Tibial nerve (tissue), 4 donors: ENCODE measurements at regions not wholly inside any gene's neighbourhood (a gene's known extent, or its start where the extent isn't known, plus 50 kb on each side); places are given as distances from the start of the nearest gene placed in this dataset.

ENCODE experiments used
- EP300 ChIP-seq, 2 donors: sonication (generic); formaldehyde crosslinking; IDR thresholded peaks; one replicate each; pipeline ENCODE4 v1.6.1; 2017; ENCODE audit warnings: antibody characterized with exemption in 2 of 2, mild to moderate bottlenecking in 1 of 2
- POLR2A ChIP-seq, 2 donors: fragments of 450-650 bp; IDR thresholded peaks; one replicate each; pipeline ENCODE4 v1.6.1; 2017; ENCODE audit warnings: antibody characterized with exemption in 2 of 2, mild to moderate bottlenecking in 2 of 2, moderate library complexity in 2 of 2
- TF ChIP-seq, protein P1 (sequence below), 5 experiments: fragments of 200-600 bp in 3 of 5; fragments of 450-650 bp in 2 of 5; sonication (generic) in 3 of 5; IDR thresholded peaks; one replicate each; pipeline ENCODE4 v1.5.1; 2016 to 2019; ENCODE audit warnings: antibody characterized with exemption in 5 of 5, mild to moderate bottlenecking in 3 of 5, moderate library complexity in 2 of 5

DNA sequence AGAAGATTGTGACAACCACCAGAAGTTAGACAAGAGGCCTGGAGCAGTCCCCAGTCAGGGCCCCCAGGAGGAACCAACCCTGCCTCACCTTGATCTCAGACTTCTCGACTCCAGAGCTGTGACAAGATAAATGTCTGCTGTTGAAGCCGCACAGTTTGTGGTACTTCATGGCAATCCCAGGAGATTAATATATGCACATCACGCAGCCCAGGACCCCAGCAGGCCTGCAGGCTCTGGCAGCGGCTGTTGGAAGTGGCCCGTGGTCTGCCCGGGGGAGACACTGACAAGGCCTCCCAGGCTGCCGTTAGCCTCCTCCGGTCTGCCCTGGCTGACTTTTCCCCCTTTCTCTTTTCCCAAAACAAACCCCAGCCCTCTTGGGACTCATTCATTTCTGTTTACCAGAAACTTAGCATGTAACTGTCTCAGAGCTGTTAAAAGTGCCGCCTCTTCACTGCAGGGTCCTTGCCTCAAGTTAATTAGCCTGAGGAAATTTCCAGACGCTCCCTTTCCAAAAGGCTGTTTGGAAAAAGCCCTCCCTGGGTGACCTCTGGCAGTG is 183.5 kb upstream of the LYSMD4 start:
- no peak for TF ChIP-seq POLR2A (IDR thresholded peaks at IDR 0.05)
- TF ChIP-seq, protein P1, sequence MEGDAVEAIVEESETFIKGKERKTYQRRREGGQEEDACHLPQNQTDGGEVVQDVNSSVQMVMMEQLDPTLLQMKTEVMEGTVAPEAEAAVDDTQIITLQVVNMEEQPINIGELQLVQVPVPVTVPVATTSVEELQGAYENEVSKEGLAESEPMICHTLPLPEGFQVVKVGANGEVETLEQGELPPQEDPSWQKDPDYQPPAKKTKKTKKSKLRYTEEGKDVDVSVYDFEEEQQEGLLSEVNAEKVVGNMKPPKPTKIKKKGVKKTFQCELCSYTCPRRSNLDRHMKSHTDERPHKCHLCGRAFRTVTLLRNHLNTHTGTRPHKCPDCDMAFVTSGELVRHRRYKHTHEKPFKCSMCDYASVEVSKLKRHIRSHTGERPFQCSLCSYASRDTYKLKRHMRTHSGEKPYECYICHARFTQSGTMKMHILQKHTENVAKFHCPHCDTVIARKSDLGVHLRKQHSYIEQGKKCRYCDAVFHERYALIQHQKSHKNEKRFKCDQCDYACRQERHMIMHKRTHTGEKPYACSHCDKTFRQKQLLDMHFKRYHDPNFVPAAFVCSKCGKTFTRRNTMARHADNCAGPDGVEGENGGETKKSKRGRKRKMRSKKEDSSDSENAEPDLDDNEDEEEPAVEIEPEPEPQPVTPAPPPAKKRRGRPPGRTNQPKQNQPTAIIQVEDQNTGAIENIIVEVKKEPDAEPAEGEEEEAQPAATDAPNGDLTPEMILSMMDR (IDR thresholded peaks at IDR 0.05): no peak
- no peak for TF ChIP-seq EP300 (IDR thresholded peaks at IDR 0.05)
